ENCODE measurements at regions not wholly inside any gene's neighbourhood (a gene's known extent, or its start where the extent isn't known, plus 50 kb on each side); places are given as distances from the start of the nearest gene placed in this dataset.

DNA sequence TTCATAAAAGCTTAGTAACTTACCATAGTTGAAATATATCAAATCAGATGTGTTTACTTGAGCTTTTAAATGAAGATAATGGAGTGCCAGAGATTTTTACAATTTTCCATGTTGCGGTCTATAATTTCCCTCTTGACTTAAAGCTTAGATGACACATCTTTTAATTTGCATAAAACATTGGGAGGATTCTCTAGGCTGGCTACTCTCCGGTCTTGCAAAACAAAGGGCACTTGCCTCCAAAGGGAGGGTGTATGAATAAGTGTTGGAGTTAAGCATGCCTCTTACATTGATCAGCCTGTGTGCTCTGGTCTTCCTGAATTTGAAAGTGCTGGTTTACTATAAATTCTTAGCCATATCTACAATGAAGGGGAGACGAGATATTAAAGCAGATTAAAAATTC lies 336.4 kb upstream of the NAV3 start:
- Histone ChIP-seq H3K9ac (replicated peaks; ENCODE audit: extremely low read depth, insufficient read depth, low read length) (no peak overlapping the region), H3K27ac (ENCODE audit: insufficient read depth, low read depth, low read length) (no peak overlapping the region), H3K79me2 (ENCODE audit: control insufficient read depth, insufficient read depth, low read length) (no peaks in the 10 kb centered on the region), H3K4me1 (ENCODE audit: control insufficient read depth, extremely low read depth, insufficient read depth, low read length) (no peaks in the 10 kb centered on the region), H3K36me3 (ENCODE audit: control insufficient read depth in 2 of 2, extremely low read depth in 1 of 2, insufficient read depth in 2 of 2, low read length in 2 of 2) (no peaks in the 10 kb centered on the region), H2AFZ (ENCODE audit: low read depth, low read length) (no peak overlapping the region), H3K27me3 (ENCODE audit: control insufficient read depth in 2 of 2, insufficient read depth in 2 of 2, low read length in 2 of 2) (no peaks in the 10 kb centered on the region), H3K4me3 (replicated peaks in 1 of 3; ENCODE audit: insufficient read depth in 1 of 3, low read depth in 1 of 3, low read length in 3 of 3) (no peak overlapping the region), H4K20me1 (replicated peaks; ENCODE audit: control insufficient read depth, extremely low read depth, insufficient read depth, low read length) (no peaks in the 10 kb centered on the region), H3K9me3 (replicated peaks; ENCODE audit: control insufficient read depth, insufficient read depth, low read length) (no peaks in the 10 kb centered on the region), H3K4me2 (ENCODE audit: insufficient read depth, low read length) (no peak overlapping the region), H3K9me1 (replicated peaks; ENCODE audit: control insufficient read depth, extremely low read depth, insufficient read depth, low read length) (no peaks in the 10 kb centered on the region)
- CTCF ChIA-PET: no interaction called here
- no peak for TF ChIP-seq POLR2A (IDR thresholded peaks at IDR 0.05; ENCODE audit: low read depth, low read length)
- TF ChIP-seq EZH2 (IDR thresholded peaks at IDR 0.05; ENCODE audit: borderline replicate concordance, low read depth, low read length, severe bottlenecking): no peak
- TF ChIP-seq, protein P1, sequence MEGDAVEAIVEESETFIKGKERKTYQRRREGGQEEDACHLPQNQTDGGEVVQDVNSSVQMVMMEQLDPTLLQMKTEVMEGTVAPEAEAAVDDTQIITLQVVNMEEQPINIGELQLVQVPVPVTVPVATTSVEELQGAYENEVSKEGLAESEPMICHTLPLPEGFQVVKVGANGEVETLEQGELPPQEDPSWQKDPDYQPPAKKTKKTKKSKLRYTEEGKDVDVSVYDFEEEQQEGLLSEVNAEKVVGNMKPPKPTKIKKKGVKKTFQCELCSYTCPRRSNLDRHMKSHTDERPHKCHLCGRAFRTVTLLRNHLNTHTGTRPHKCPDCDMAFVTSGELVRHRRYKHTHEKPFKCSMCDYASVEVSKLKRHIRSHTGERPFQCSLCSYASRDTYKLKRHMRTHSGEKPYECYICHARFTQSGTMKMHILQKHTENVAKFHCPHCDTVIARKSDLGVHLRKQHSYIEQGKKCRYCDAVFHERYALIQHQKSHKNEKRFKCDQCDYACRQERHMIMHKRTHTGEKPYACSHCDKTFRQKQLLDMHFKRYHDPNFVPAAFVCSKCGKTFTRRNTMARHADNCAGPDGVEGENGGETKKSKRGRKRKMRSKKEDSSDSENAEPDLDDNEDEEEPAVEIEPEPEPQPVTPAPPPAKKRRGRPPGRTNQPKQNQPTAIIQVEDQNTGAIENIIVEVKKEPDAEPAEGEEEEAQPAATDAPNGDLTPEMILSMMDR (IDR thresholded peaks at IDR 0.05; ENCODE audit: extremely low read depth in 1 of 2, insufficient read depth in 1 of 2, low read depth in 1 of 2, low read length in 2 of 2): no peak
- no peak for TF ChIP-seq GATA2 (IDR thresholded peaks at IDR 0.05; ENCODE audit: insufficient read depth, insufficient read length, low read depth, low read length)
- no peak for TF ChIP-seq JUN (IDR thresholded peaks at IDR 0.05; ENCODE audit: borderline replicate concordance, insufficient read depth, insufficient read length, low read depth)
- TF ChIP-seq FOS (IDR thresholded peaks at IDR 0.05; ENCODE audit: borderline replicate concordance, insufficient read depth, low read length): no peak
- TF ChIP-seq, protein P2, sequence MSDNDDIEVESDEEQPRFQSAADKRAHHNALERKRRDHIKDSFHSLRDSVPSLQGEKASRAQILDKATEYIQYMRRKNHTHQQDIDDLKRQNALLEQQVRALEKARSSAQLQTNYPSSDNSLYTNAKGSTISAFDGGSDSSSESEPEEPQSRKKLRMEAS (IDR thresholded peaks at IDR 0.05; ENCODE audit: insufficient read depth, insufficient read length): no peak
- TF ChIP-seq POLR2AphosphoS5 (IDR thresholded peaks at IDR 0.05; ENCODE audit: insufficient read depth, low read depth, low read length): no peak
- no peak for TF ChIP-seq MYC (IDR thresholded peaks at IDR 0.05; ENCODE audit: low read depth, low read length)
- no peak for FAIRE-seq
- intact Hi-C loops (cut with micrococcal nuclease) (no loop called here), dilution Hi-C loops (cut with MboI; ENCODE audit: extremely low pct_ligation_motif_present, low sequenced_read_pairs) (no loop called here)
- BruUV-seq (replicated peaks): no TSS peak
- POLR2A ChIA-PET: no interaction called here
- DNase-seq (ENCODE audit: low read depth, low spot score): no peak

Measured in endothelial cell of umbilical vein (primary cell).